SK-N-SH (cell line): ENCODE measurements at regions not wholly inside any gene's neighbourhood (a gene's known extent, or its start where the extent isn't known, plus 50 kb on each side); places are given as distances from the start of the nearest gene placed in this dataset.
A peak's percentile ranks its signal among the peaks of the same experiment; 100 is the strongest.

Source experiments
- CTCF ChIA-PET: fragments of 300-600, 350-600 bp; formaldehyde crosslinking; extraction: SDS; loops from one replicate; lab custom pipeline; 2021; lab: Yijun Ruan, JAX
- POLR2A ChIA-PET: fragments of 350-600 bp; sonication (Branson Sonifier 250); formaldehyde crosslinking; extraction: SDS; loops from one replicate; lab custom pipeline; 2020; ENCODE audit warnings: antibody characterized with exemption, inconsistent platforms; lab: Yijun Ruan, JAX
- DNase-seq: peaks from one replicate; pipeline ENCODE4 v3.0.0; 2012
- H2AFZ ChIP-seq: fragments of 200-600 bp; sonication (generic); 2 replicates; pipeline ENCODE4 v1.8.1; 2016; ENCODE audit warnings: antibody characterized with exemption, mild to moderate bottlenecking, low read depth
- H3F3A ChIP-seq: fragments of 200-600 bp; sonication (generic); replicated peaks from 2 replicates; pipeline ENCODE3; 2016; ENCODE audit warnings: antibody characterized with exemption, mild to moderate bottlenecking; ENCODE audit not compliant: insufficient read depth
- H3K27ac ChIP-seq, 2 experiments: fragments of 200-500 bp in 1 of 2; fragments of 200-600 bp in 1 of 2; sonication (Bioruptor generic) in 1 of 2; sonication (generic), shearing (Covaris generic) in 1 of 2; 2 replicates each; pipeline versions ENCODE4 v1.5.1 to v1.6.1; 2014 to 2016; ENCODE audit warnings: low read depth in 2 of 2, inconsistent platforms in 1 of 2, low read length in 1 of 2, mild to moderate bottlenecking in 1 of 2, mixed read lengths in 1 of 2
- H3K27me3 ChIP-seq: fragments of 200-600 bp; sonication (generic), shearing (Covaris generic); 2 replicates; pipeline ENCODE4 v1.6.1; 2016; ENCODE audit warnings: mixed run types; ENCODE audit not compliant: insufficient read depth
- H3K36me3 ChIP-seq, 2 experiments: fragments of 200-500 bp in 1 of 2; fragments of 200-600 bp in 1 of 2; sonication (Bioruptor generic) in 1 of 2; sonication (generic) in 1 of 2; replicated peaks in 1 of 2; 2 replicates each; pipeline versions ENCODE3 to v1.5.1; 2014 to 2016; ENCODE audit warnings: low read length in 1 of 2, mild to moderate bottlenecking in 1 of 2; ENCODE audit not compliant: insufficient read depth in 2 of 2, control insufficient read depth in 1 of 2
- H3K4me1 ChIP-seq, 2 experiments: fragments of 200-500 bp in 1 of 2; fragments of 200-600 bp in 1 of 2; sonication (Bioruptor generic) in 1 of 2; sonication (generic), shearing (Covaris generic) in 1 of 2; 2 replicates each; pipeline versions ENCODE4 v1.5.1 to v1.6.1; 2014 to 2016; ENCODE audit warnings: low read depth in 1 of 2, low read length in 1 of 2, mixed run types in 1 of 2; ENCODE audit not compliant: insufficient read depth in 2 of 2, control insufficient read depth in 1 of 2
- H3K4me2 ChIP-seq: fragments of 200-600 bp; sonication (generic), shearing (Covaris generic); 2 replicates; pipeline ENCODE4 v1.6.1; 2017; ENCODE audit warnings: mixed run types
- H3K4me3 ChIP-seq, 2 experiments: fragments of 200-500 bp in 1 of 2; fragments of 200-600 bp in 1 of 2; sonication (Bioruptor generic) in 1 of 2; sonication (generic), shearing (Covaris generic) in 1 of 2; 2 replicates each; pipeline versions ENCODE4 v1.5.1 to v1.8.1; 2014 to 2016; ENCODE audit warnings: low read depth in 2 of 2, inconsistent platforms in 1 of 2, low read length in 1 of 2, mild to moderate bottlenecking in 1 of 2, mixed read lengths in 1 of 2, moderate library complexity in 1 of 2
- H3K79me2 ChIP-seq: fragments of 200-600 bp; sonication (generic); 2 replicates; pipeline ENCODE4 v1.8.1; 2017; ENCODE audit warnings: mild to moderate bottlenecking; ENCODE audit not compliant: insufficient read depth
- H3K9ac ChIP-seq: fragments of 200-600 bp; sonication (generic); 2 replicates; pipeline ENCODE4 v1.6.1; 2017; ENCODE audit warnings: mixed run types
- H3K9me2 ChIP-seq: fragments of 200-600 bp; sonication (generic); 2 replicates; pipeline ENCODE4 v1.6.1; 2017; ENCODE audit warnings: mixed run types
- H3K9me3 ChIP-seq: fragments of 200-600 bp; sonication (generic); 2 replicates; pipeline ENCODE4 v1.6.1; 2017; ENCODE audit warnings: mixed run types, mild to moderate bottlenecking, moderate library complexity
- H4K20me1 ChIP-seq: fragments of 200-600 bp; sonication (generic); 2 replicates; pipeline ENCODE4 v1.6.1; 2017; ENCODE audit warnings: mild to moderate bottlenecking, mixed run types; ENCODE audit not compliant: insufficient read depth
- EP300 ChIP-seq, 2 experiments: IDR thresholded peaks; 2 replicates each; pipeline versions ENCODE4 v1.4.0 to v1.6.1; 2012; ENCODE audit warnings: borderline replicate concordance in 1 of 2, low read depth in 1 of 2, low read length in 1 of 2
- FOSL2 ChIP-seq: IDR thresholded peaks from 2 replicates; pipeline ENCODE4 v1.4.0; 2012; ENCODE audit warnings: low read depth, mild to moderate bottlenecking, moderate library complexity, borderline replicate concordance
- FOXJ3 ChIP-seq: sonication (generic); formaldehyde crosslinking; IDR thresholded peaks from 2 replicates; pipeline ENCODE4 v1.5.1; 2020; ENCODE audit warnings: mild to moderate bottlenecking, missing genetic modification reagents
- JUND ChIP-seq: IDR thresholded peaks from 2 replicates; pipeline ENCODE4 v1.4.0; 2012
- MXI1 ChIP-seq: IDR thresholded peaks from 2 replicates; pipeline ENCODE4 v1.6.1; 2012; ENCODE audit warnings: mild to moderate bottlenecking, low read depth, low read length, improper control_type of control experiment
- NRF1 ChIP-seq: IDR thresholded peaks from 2 replicates; pipeline ENCODE4 v1.6.1; 2012; ENCODE audit warnings: low read depth, mild to moderate bottlenecking, low read length
- RAD21 ChIP-seq: IDR thresholded peaks from 2 replicates; pipeline ENCODE4 v1.6.1; 2012; ENCODE audit warnings: mild to moderate bottlenecking, low read length
- SMC3 ChIP-seq: IDR thresholded peaks from 2 replicates; pipeline ENCODE4 v1.6.1; 2012; ENCODE audit warnings: low read depth, low read length, improper control_type of control experiment
- TCF12 ChIP-seq: IDR thresholded peaks from 2 replicates; pipeline ENCODE4 v1.4.0; 2012
- WGBS: methylation state at CpG from one replicate; pipeline ENCODE4 v1.1.6; 2017; ENCODE audit warnings: low lambda C conversion rate; 5-methylcytosine and 5-hydroxymethylcytosine counted together
- TF ChIP-seq, protein P1 (sequence below): IDR thresholded peaks from 2 replicates; pipeline ENCODE4 v1.4.0; 2012; ENCODE audit warnings: low read depth, borderline replicate concordance
- TF ChIP-seq, protein P2 (sequence below): IDR thresholded peaks from 2 replicates; pipeline ENCODE4; 2012
- TF ChIP-seq, protein P3 (sequence below): IDR thresholded peaks from 2 replicates; pipeline ENCODE4 v1.4.0; 2012; ENCODE audit warnings: low read depth
- TF ChIP-seq, protein P4 (sequence below): fragments of 150-350 bp; IDR thresholded peaks from 2 replicates; pipeline ENCODE4 v1.6.1; 2017; ENCODE audit warnings: antibody characterized with exemption, low read length, low read depth, borderline replicate concordance
- TF ChIP-seq, protein P5 (sequence below): fragments of 200-600 bp; sonication (generic); IDR thresholded peaks from 2 replicates; pipeline ENCODE4 v1.6.1; 2017; ENCODE audit warnings: antibody characterized with exemption, mild to moderate bottlenecking, moderate library complexity

DNA sequence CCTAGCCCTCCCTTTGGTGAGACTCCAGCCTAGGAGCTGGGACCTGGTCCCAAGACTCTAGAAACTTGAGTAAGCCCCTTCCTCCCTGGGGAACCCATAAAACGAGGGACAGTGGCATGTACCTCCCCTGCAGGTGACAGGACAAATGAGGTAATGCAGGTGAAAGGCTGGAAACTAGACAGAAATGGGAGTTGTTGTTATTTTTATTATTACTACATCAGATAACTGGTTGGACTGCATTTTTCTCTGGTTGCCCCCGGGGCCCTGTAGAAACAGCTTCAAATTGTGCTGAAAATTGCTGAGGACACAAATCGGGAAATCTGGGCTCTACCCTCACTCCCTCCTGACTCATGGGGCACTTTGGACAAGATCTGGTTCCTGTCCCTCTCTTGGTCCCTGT lies 132.3 kb upstream of the WNT4 start:
- Histone ChIP-seq H3K9ac (no peak overlapping the region), H3K9me2 (no peaks in the 10 kb centered on the region), H3K36me3 (no peaks in the 10 kb centered on the region), H3K79me2 (no peaks in the 10 kb centered on the region), H3K4me3 (no peak overlapping the region), H3K4me2 (no peak overlapping the region), H3K27me3 (peaks cover 11% of the 10 kb centered on the region; the same call in 1 of the 2 replicates), H2AFZ (no peak overlapping the region), H3K27ac (no peak overlapping the region), H3K9me3 (no peaks in the 10 kb centered on the region), H3K4me1 (peaks cover 0 to 2% of the 10 kb centered on the region in 2 experiments; a peak in 1 of 4 replicates), H4K20me1 (no peaks in the 10 kb centered on the region), H3F3A (no peaks in the 10 kb centered on the region)
- 59% methylated on average over 3 of the region's 3 CpGs for WGBS
- POLR2A ChIA-PET, result no interaction called here
- TF ChIP-seq, protein P1, sequence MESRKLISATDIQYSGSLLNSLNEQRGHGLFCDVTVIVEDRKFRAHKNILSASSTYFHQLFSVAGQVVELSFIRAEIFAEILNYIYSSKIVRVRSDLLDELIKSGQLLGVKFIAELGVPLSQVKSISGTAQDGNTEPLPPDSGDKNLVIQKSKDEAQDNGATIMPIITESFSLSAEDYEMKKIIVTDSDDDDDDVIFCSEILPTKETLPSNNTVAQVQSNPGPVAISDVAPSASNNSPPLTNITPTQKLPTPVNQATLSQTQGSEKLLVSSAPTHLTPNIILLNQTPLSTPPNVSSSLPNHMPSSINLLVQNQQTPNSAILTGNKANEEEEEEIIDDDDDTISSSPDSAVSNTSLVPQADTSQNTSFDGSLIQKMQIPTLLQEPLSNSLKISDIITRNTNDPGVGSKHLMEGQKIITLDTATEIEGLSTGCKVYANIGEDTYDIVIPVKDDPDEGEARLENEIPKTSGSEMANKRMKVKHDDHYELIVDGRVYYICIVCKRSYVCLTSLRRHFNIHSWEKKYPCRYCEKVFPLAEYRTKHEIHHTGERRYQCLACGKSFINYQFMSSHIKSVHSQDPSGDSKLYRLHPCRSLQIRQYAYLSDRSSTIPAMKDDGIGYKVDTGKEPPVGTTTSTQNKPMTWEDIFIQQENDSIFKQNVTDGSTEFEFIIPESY, result no peak
- TF ChIP-seq TCF12 (no peak), SMC3 (no peak), EP300 (IDR thresholded peaks at IDR 0.05; ENCODE audit: borderline replicate concordance in 1 of 2, low read depth in 1 of 2, low read length in 1 of 2) (no peak), MXI1 (no peak), FOXJ3 (CRISPR knock-in tag) (no peak)
- TF ChIP-seq, protein P2, sequence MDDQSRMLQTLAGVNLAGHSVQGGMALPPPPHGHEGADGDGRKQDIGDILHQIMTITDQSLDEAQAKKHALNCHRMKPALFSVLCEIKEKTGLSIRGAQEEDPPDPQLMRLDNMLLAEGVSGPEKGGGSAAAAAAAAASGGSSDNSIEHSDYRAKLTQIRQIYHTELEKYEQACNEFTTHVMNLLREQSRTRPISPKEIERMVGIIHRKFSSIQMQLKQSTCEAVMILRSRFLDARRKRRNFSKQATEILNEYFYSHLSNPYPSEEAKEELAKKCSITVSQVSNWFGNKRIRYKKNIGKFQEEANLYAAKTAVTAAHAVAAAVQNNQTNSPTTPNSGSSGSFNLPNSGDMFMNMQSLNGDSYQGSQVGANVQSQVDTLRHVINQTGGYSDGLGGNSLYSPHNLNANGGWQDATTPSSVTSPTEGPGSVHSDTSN, result no peak
- CTCF ChIA-PET, result interaction anchor here (0.6 to 7.9 kb wide), 36 partner anchors 10 to 252 kb away, joined by 3 to 78 read pairs (median 3); partner anchors contain the start of gene WNT4
- DNase-seq, result no peak

DNA sequence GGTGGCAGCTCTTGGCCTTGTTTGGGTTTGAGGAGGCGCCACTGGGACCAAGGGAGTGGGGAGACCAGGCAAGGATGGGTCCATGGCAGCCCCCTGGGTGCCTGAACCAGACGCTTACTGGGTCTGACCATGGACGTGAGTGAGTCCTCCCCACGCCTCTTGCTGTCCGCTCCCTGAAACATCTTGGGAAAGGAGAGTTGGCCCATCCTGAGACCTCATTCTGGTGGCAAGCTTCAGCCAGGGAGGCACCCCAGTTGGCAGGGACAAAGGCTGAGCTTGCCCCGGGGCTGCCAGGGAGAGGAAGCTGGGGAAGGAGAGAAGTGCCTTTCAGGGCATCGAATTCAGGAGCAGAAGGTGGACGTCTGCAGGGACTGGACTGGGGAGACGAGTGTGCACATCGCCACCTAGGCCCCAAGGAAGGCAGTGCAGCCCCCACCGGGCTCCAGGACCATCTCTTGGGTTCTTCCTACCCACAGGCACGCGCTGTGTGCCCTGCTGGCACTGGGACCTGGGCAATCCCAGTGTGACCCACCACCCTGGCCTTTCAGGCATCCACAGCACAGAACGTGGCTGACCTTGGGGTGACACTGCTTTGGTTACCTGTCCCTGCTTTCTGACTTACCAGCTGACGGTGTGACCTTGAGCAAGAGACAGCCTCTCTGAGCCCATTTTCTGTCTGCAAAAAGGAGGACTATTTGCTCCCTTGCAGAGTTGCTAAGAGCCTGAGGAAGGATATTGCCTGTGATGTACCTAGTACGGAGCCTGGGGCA lies 132.9 kb upstream of the WNT4 start:
- peaks cover 0 to 2% of the 10 kb centered on the region in 2 experiments; a peak in 1 of 4 replicates for H3K4me1 ChIP-seq
- H3K27me3 ChIP-seq, result peaks cover 11% of the 10 kb centered on the region; the same call in 1 of the 2 replicates
- no peak overlapping the region; a peak in 1 of 4 replicates for H3K4me3 ChIP-seq
- no peak overlapping the region for H2AFZ ChIP-seq
- POLR2A ChIA-PET, result no interaction called here
- H3K4me2 ChIP-seq, result no peak overlapping the region
- no peak overlapping the region for H3K9ac ChIP-seq
- H4K20me1 ChIP-seq, result no peaks in the 10 kb centered on the region
- TF ChIP-seq, protein P3, sequence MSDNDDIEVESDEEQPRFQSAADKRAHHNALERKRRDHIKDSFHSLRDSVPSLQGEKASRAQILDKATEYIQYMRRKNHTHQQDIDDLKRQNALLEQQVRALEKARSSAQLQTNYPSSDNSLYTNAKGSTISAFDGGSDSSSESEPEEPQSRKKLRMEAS, result no peak
- TF ChIP-seq RAD21 (peak; percentile 79), NRF1 (no peak), SMC3 (peak; percentile 73), FOSL2 (no peak), JUND (no peak)
- TF ChIP-seq, protein P1, result no peak
- TF ChIP-seq, protein P4, sequence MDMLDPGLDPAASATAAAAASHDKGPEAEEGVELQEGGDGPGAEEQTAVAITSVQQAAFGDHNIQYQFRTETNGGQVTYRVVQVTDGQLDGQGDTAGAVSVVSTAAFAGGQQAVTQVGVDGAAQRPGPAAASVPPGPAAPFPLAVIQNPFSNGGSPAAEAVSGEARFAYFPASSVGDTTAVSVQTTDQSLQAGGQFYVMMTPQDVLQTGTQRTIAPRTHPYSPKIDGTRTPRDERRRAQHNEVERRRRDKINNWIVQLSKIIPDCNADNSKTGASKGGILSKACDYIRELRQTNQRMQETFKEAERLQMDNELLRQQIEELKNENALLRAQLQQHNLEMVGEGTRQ, result no peak
- TF ChIP-seq, protein P5, sequence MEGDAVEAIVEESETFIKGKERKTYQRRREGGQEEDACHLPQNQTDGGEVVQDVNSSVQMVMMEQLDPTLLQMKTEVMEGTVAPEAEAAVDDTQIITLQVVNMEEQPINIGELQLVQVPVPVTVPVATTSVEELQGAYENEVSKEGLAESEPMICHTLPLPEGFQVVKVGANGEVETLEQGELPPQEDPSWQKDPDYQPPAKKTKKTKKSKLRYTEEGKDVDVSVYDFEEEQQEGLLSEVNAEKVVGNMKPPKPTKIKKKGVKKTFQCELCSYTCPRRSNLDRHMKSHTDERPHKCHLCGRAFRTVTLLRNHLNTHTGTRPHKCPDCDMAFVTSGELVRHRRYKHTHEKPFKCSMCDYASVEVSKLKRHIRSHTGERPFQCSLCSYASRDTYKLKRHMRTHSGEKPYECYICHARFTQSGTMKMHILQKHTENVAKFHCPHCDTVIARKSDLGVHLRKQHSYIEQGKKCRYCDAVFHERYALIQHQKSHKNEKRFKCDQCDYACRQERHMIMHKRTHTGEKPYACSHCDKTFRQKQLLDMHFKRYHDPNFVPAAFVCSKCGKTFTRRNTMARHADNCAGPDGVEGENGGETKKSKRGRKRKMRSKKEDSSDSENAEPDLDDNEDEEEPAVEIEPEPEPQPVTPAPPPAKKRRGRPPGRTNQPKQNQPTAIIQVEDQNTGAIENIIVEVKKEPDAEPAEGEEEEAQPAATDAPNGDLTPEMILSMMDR, result peak; percentile 71
- no peak overlapping the region for H3K27ac ChIP-seq
- WGBS, result 37% methylated on average over 10 of the region's 16 CpGs
- peak; percentile 83 for DNase-seq
- no peaks in the 10 kb centered on the region for H3K9me2 ChIP-seq
- no peaks in the 10 kb centered on the region for H3F3A ChIP-seq
- H3K36me3 ChIP-seq, result no peaks in the 10 kb centered on the region
- no peaks in the 10 kb centered on the region for H3K79me2 ChIP-seq
- CTCF ChIA-PET, result interaction anchor here (0.6 to 7.9 kb wide), 44 partner anchors 10 to 252 kb away, joined by 3 to 78 read pairs (median 3); partner anchors contain the start of gene WNT4
- H3K9me3 ChIP-seq, result no peaks in the 10 kb centered on the region
